GM12878 (cell line): ENCODE measurements at regions not wholly inside any gene's neighbourhood (a gene's known extent, or its start where the extent isn't known, plus 50 kb on each side); places are given as distances from the start of the nearest gene placed in this dataset.

Source experiments
- BCL3 ChIP-seq: IDR thresholded peaks from 2 replicates; pipeline ENCODE4 v1.6.1; 2011; ENCODE audit warnings: borderline replicate concordance, low read depth, mild to moderate bottlenecking, moderate library complexity, low read length; ENCODE audit not compliant: insufficient read depth, poor library complexity, severe bottlenecking
- CEBPB ChIP-seq, 2 experiments: fragments of 150-350 bp in 1 of 2; IDR thresholded peaks; 2 replicates each; pipeline ENCODE4 v1.6.1; 2012 to 2014; ENCODE audit warnings: low read depth in 2 of 2, low read length in 2 of 2, borderline replicate concordance in 1 of 2, inconsistent platforms in 1 of 2
- CHD2 ChIP-seq: IDR thresholded peaks from 2 replicates; pipeline ENCODE4 v1.6.1; 2011; ENCODE audit warnings: low read depth, low read length, improper control_type of control experiment, borderline replicate concordance
- IKZF2 ChIP-seq, 2 experiments: fragments of 450-650 bp; IDR thresholded peaks; 2 replicates each; pipeline ENCODE4 v1.6.1; 2017; ENCODE audit warnings: mild to moderate bottlenecking in 2 of 2, moderate library complexity in 2 of 2
- RUNX3 ChIP-seq: IDR thresholded peaks from 2 replicates; pipeline ENCODE4 v1.6.1; 2012; ENCODE audit warnings: low read length, inconsistent platforms
- SIX5 ChIP-seq: IDR thresholded peaks from 2 replicates; pipeline ENCODE4 v1.6.1; 2011; ENCODE audit warnings: mild to moderate bottlenecking, low read depth, low read length, moderate library complexity; ENCODE audit not compliant: severe bottlenecking
- SP1 ChIP-seq: IDR thresholded peaks from one replicate; pipeline ENCODE4 v1.6.1; 2011; ENCODE audit warnings: low read depth, low read length
- STAT3 ChIP-seq: IDR thresholded peaks from 2 replicates; pipeline ENCODE4 v1.6.1; 2011; ENCODE audit warnings: low read depth, low read length, improper control_type of control experiment
- SUPT20H ChIP-seq: IDR thresholded peaks from 2 replicates; pipeline ENCODE4 v1.6.1; 2011; ENCODE audit warnings: low read depth, mild to moderate bottlenecking, low read length, moderate library complexity, borderline replicate concordance; ENCODE audit not compliant: control insufficient read depth
- SUZ12 ChIP-seq: fragments of 200-600 bp; sonication (generic); IDR thresholded peaks from one replicate; pipeline ENCODE4 v1.6.1; 2018; ENCODE audit warnings: antibody characterized with exemption, mild to moderate bottlenecking; ENCODE audit not compliant: unreplicated experiment
- ZBTB11 ChIP-seq: fragments of 450-650 bp; formaldehyde crosslinking; IDR thresholded peaks from 2 replicates; pipeline ENCODE4 v1.5.0; 2022; ENCODE audit warnings: mild to moderate bottlenecking, missing genetic modification characterization
- ZBTB33 ChIP-seq: fragments of 450-650 bp; IDR thresholded peaks from 2 replicates; pipeline ENCODE4 v1.6.1; 2017; ENCODE audit warnings: mild to moderate bottlenecking
- ZBTB40 ChIP-seq: fragments of 450-650 bp; IDR thresholded peaks from 2 replicates; pipeline ENCODE4 v1.6.1; 2016; ENCODE audit warnings: mild to moderate bottlenecking, moderate library complexity, borderline replicate concordance
- ZNF687 ChIP-seq: fragments of 450-650 bp; IDR thresholded peaks from 2 replicates; pipeline ENCODE4 v1.6.1; 2017; ENCODE audit warnings: mild to moderate bottlenecking, moderate library complexity
- ZSCAN29 ChIP-seq: fragments of 450-650 bp; IDR thresholded peaks from 2 replicates; pipeline ENCODE4 v1.6.1; 2017; ENCODE audit warnings: mild to moderate bottlenecking, moderate library complexity

GRCh38 chr21:25509862-25510261, 97.4 kb downstream of the MRPL39 start (continued):
- peak; percentile 40 for TF ChIP-seq SP1
- TF ChIP-seq BCL3: peak; percentile 89
- peak; percentile 27; the same call in 1 of the 2 replicates for TF ChIP-seq ZNF687
- no peak for TF ChIP-seq SUZ12
- no peak for TF ChIP-seq ZSCAN29
- TF ChIP-seq RUNX3: no peak
- TF ChIP-seq ZBTB40: no peak
- TF ChIP-seq ZBTB33: no peak
- TF ChIP-seq CHD2: no peak
- TF ChIP-seq SIX5: no peak
- TF ChIP-seq STAT3: no peak
- no peak for TF ChIP-seq ZBTB11
- no peak for TF ChIP-seq SUPT20H
- no peak for TF ChIP-seq CEBPB (IDR thresholded peaks at IDR 0.05; ENCODE audit: borderline replicate concordance in 1 of 2, low read depth in 2 of 2, low read length in 2 of 2)
- TF ChIP-seq IKZF2 (IDR thresholded peaks at IDR 0.05): peak; percentile 57 to 60; a peak in 1 of 4 replicates
